ENCODE measurements at regions not wholly inside any gene's neighbourhood (a gene's known extent, or its start where the extent isn't known, plus 50 kb on each side); places are given as distances from the start of the nearest gene placed in this dataset.

DNA sequence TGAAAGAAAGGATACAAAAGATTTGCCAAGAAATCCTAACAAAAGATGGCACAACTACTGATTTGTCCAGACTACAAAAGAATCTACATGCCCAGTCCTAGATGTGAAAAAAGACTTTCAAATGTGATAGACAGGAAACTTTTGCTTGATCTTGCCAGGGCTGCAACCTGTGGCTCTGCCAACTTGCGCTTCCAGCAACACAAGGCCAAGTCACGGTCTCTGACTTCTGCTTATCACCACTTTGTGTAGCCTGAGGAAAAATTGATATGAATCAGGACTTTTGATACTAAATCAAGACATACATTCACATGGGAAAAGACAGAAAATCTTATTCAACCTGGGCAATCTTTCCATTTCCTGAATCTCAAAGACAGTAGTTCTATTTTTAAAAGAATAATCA is 366.0 kb downstream of the RAB38 start (continued):
- TF ChIP-seq JUNB (IDR thresholded peaks at IDR 0.05; ENCODE audit: unreplicated experiment) = no peak
- no peak for TF ChIP-seq REST (IDR thresholded peaks at IDR 0.05; ENCODE audit: unreplicated experiment)
- no peak for TF ChIP-seq ZNF331 (CRISPR knock-in tag; IDR thresholded peaks at IDR 0.05; ENCODE audit: low read depth)
- TF ChIP-seq ZNF114 (CRISPR knock-in tag; IDR thresholded peaks at IDR 0.05) = no peak
- TF ChIP-seq, protein P1, sequence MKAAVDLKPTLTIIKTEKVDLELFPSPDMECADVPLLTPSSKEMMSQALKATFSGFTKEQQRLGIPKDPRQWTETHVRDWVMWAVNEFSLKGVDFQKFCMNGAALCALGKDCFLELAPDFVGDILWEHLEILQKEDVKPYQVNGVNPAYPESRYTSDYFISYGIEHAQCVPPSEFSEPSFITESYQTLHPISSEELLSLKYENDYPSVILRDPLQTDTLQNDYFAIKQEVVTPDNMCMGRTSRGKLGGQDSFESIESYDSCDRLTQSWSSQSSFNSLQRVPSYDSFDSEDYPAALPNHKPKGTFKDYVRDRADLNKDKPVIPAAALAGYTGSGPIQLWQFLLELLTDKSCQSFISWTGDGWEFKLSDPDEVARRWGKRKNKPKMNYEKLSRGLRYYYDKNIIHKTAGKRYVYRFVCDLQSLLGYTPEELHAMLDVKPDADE (IDR thresholded peaks at IDR 0.05) = no peak

- no peaks in the 10 kb centered on the region for H3K36me3 Mint-ChIP-seq (ENCODE audit: low read depth)
- H3K27ac Mint-ChIP-seq = no peak overlapping the region
- H3K4me1 Mint-ChIP-seq = peaks cover 3% of the 10 kb centered on the region; the same call in 2 of the 3 replicates
- Histone ChIP-seq H3K36me3 (ENCODE audit: insufficient read depth) (no peaks in the 10 kb centered on the region), H4K20me1 (replicated peaks; ENCODE audit: insufficient read depth) (no peaks in the 10 kb centered on the region), H3K4me3 (no peak overlapping the region), H2AFZ (no peak overlapping the region), H3K27me3 (ENCODE audit: insufficient read depth) (no peaks in the 10 kb centered on the region), H3K9me2 (ENCODE audit: insufficient read depth) (no peaks in the 10 kb centered on the region), H3K79me2 (replicated peaks; ENCODE audit: insufficient read depth) (no peaks in the 10 kb centered on the region), H3K4me1 (ENCODE audit: insufficient read depth) (no peaks in the 10 kb centered on the region), H3K27ac (ENCODE audit: low read depth) (no peak overlapping the region), H3F3A (replicated peaks; ENCODE audit: low read depth) (no peaks in the 10 kb centered on the region), H3K4me2 (no peak overlapping the region)
- ATAC-seq (peak; percentile 92), DNase-seq (ENCODE audit: low spot score) (peak; percentile 10)
- TF ChIP-seq STAT1 (IDR thresholded peaks at IDR 0.05; ENCODE audit: unreplicated experiment) = no peak
- peak; percentile 19; the same call in 1 of the 2 replicates for TF ChIP-seq ZNF462 (CRISPR knock-in tag; IDR thresholded peaks at IDR 0.05)
- no peak; a peak in 1 of 4 replicates for TF ChIP-seq CTCF (conservative IDR thresholded peaks at IDR 0.05; ENCODE audit: low read depth in 2 of 2)
- no peak for TF ChIP-seq POLR2AphosphoS5 (IDR thresholded peaks at IDR 0.05; ENCODE audit: low read depth)
- no peaks in the 10 kb centered on the region; the same call in 2 of the 3 replicates for H3K9me3 Mint-ChIP-seq
- no peak overlapping the region for H3K4me3 Mint-ChIP-seq
- H3K27me3 Mint-ChIP-seq (ENCODE audit: insufficient read depth, low read depth, poor library complexity) = no peaks in the 10 kb centered on the region
Measured at GRCh38 chr11:87804176-87804575, 371.1 kb downstream of the RAB38 start.

Data from GM23338 (cell line).